CD4-positive, alpha-beta T cell (primary cell): ENCODE measurements at regions not wholly inside any gene's neighbourhood (a gene's known extent, or its start where the extent isn't known, plus 50 kb on each side); places are given as distances from the start of the nearest gene placed in this dataset.
A peak's percentile ranks its signal among the peaks of the same experiment; 100 is the strongest.

Source experiments
- ATAC-seq: fragments of 200-7000 bp; cut with Tn5 transposase; one replicate; pipeline ENCODE4 v1.10.0; 2022; ENCODE audit warnings: mild to moderate bottlenecking; ENCODE audit not compliant: poor library complexity
- CTCF ChIA-PET: fragments of 350-600 bp; sonication (Branson Sonifier 250); formaldehyde crosslinking; loops from one replicate; lab custom pipeline; 2021; ENCODE audit warnings: antibody characterized with exemption, inconsistent platforms; lab: Charles Lee
- POLR2A ChIA-PET: fragments of 350-600 bp; sonication (Branson Sonifier 250); formaldehyde crosslinking; loops from one replicate; lab custom pipeline; 2021; ENCODE audit warnings: antibody characterized with exemption, inconsistent platforms; lab: Charles Lee
- DNase-seq, 14 experiments: peaks; one replicate each; pipeline ENCODE4 v3.0.0-alpha.2; 2013 to 2020; ENCODE audit warnings: mixed read lengths in 2 of 14
- H3K27ac ChIP-seq, 2 donors: one replicate each; pipeline versions ENCODE4 v1.5.1 to v1.7.0; 2013; ENCODE audit warnings: low read length in 2 of 2, low read depth in 1 of 2, mild to moderate bottlenecking in 1 of 2
- H3K27me3 ChIP-seq, 2 experiments: 1 replicate in 1 of 2; 2 replicates in 1 of 2; pipeline versions ENCODE4 v1.6.1 to v1.7.0; 2013; ENCODE audit warnings: low read length in 2 of 2, control low read depth in 1 of 2, mild to moderate bottlenecking in 1 of 2, moderate library complexity in 1 of 2; ENCODE audit not compliant: insufficient read depth in 2 of 2, control insufficient read depth in 1 of 2
- H3K36me3 ChIP-seq: one replicate; pipeline ENCODE4 v1.6.1; 2013; ENCODE audit warnings: low read length, control low read depth; ENCODE audit not compliant: insufficient read depth
- H3K4me1 ChIP-seq: one replicate; pipeline ENCODE4 v1.6.1; 2013; ENCODE audit warnings: low read length, control low read depth; ENCODE audit not compliant: insufficient read depth
- H3K4me3 ChIP-seq: one replicate; pipeline ENCODE4 v1.5.1; 2013; ENCODE audit warnings: mild to moderate bottlenecking, low read length, moderate library complexity
- H3K9me3 ChIP-seq, 2 experiments: 1 replicate in 1 of 2; 2 replicates in 1 of 2; pipeline versions ENCODE4 v1.6.1 to v1.7.0; 2013; ENCODE audit warnings: low read length in 2 of 2, mild to moderate bottlenecking in 2 of 2, control low read depth in 1 of 2, moderate library complexity in 1 of 2; ENCODE audit not compliant: control insufficient read depth in 1 of 2, insufficient read depth in 1 of 2
- H3K27ac Mint-ChIP-seq: one replicate; pipeline ENCODE4 v1.8.0; 2020; ENCODE audit warnings: mixed read lengths
- H3K27me3 Mint-ChIP-seq: one replicate; pipeline ENCODE4 v1.8.0; 2021; ENCODE audit warnings: mixed read lengths
- H3K36me3 Mint-ChIP-seq: one replicate; pipeline ENCODE4 v1.8.0; 2021; ENCODE audit warnings: low read depth, mixed read lengths
- H3K4me1 Mint-ChIP-seq: one replicate; pipeline ENCODE4 v1.8.0; 2021; ENCODE audit warnings: low read depth, mixed read lengths
- H3K4me3 Mint-ChIP-seq: one replicate; pipeline ENCODE4 v1.8.0; 2020; ENCODE audit warnings: mild to moderate bottlenecking, mixed read lengths
- H3K9me3 Mint-ChIP-seq: one replicate; pipeline ENCODE4 v1.8.0; 2020; ENCODE audit warnings: mixed read lengths
- CTCF ChIP-seq: fragments of 200-600 bp; IDR thresholded peaks from one replicate; pipeline ENCODE4 v1.8.0; 2022; ENCODE audit warnings: antibody characterized with exemption, mild to moderate bottlenecking
- intact Hi-C, 2 experiments: fragments of 100-400 bp; cut with DNase I in 1 of 2; cut with micrococcal nuclease in 1 of 2; formaldehyde crosslinking; loops; one replicate each; pipeline versions ENCODE4 v1.15.1 to v1.9.0; 2023 to 2025; cut with DNase I, micrococcal nuclease

DNA sequence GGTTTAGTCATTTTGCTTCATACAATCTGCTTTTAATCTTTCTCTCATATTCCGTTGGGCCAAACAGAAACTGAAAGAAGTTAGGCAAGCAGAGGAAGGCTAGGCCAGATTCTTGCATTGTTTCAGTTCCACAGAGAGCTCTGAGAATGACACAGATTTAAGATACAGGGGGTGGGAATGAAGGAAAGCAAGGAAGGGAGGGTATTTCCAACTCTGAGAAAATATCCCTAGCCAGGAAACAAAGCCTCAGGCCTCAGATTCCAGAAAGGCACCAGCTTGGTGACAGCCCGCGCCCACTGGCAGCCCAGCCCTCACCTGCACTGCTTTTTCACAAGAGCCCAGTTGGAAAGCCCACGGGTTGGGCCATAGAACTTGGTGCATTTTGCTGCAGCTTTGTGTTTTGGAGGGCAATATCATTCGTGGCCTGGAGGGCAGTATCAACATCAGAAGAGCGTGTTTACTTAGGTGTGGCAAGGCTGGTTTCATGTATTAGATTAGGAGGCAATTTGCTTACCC lies 63.5 kb downstream of the ENC1 start:
- Mint-ChIP-seq H3K4me1 (peaks cover 45% of the 10 kb centered on the region), H3K27me3 (no peaks in the 10 kb centered on the region), H3K9me3 (no peaks in the 10 kb centered on the region), H3K27ac (peak overlapping the region; percentile 82), H3K4me3 (peak overlapping the region; percentile 76), H3K36me3 (no peaks in the 10 kb centered on the region)
- ATAC-seq (peak; percentile 29), DNase-seq (peak in 4 of 14 experiments; percentile 22 to 65 (median 40))
- peaks cover 31% of the 10 kb centered on the region for H3K4me1 ChIP-seq
- ChIA-PET CTCF (no interaction called here), POLR2A (interaction anchor here (0.8 to 1.0 kb wide), 2 partner anchors 54 to 63 kb away, joined by 3 to 4 read pairs; partner anchors contain the start of gene ENC1)
- H3K27ac ChIP-seq, result peak overlapping the region in 1 of 2 donors; percentile 30
- H3K27me3 ChIP-seq, result no peaks in the 10 kb centered on the region
- intact Hi-C loops, result no loop called here
- TF ChIP-seq CTCF, result no peak
- H3K9me3 ChIP-seq, result no peaks in the 10 kb centered on the region
- H3K4me3 ChIP-seq, result peak overlapping the region; percentile 37
- H3K36me3 ChIP-seq, result no peaks in the 10 kb centered on the region

DNA sequence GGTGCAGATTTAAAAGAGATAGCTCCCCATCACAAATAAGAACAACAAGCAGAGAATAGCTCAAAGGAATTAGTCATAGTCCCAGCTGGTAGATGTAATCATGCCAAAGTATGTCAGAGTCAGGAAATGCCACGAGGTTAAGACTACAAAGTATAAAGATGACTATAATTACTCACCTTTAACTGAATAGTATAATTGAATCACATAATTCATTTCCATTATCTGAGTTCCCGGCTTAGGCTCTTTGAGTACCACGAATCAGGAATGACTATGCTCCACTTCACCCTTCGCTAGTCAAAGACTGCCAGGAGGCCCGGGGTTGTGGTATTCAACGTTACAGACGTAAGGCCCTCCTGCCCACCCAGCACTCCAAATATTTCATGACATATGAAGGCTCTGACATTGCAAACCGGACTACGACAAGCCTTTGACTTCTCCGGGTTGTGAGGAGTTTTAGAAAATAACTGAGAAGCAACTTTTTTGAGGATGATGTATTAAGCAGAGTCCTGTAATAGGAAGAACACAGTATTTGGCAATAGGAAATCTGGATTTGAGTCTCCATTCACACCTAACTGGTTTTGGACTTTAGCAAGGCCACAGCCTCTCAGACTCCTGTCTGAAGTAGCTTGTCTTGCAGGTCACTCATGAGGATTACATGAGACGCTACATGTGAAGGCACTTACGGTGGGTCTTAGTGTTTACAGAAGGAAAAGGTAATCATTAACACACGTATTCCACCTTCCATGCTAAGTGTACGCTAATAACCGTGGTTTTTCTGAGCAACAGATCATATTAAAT lies 64.6 kb downstream of the ENC1 start:
- peaks cover 31% of the 10 kb centered on the region for H3K4me1 ChIP-seq
- Mint-ChIP-seq H3K27me3 (no peaks in the 10 kb centered on the region), H3K4me3 (peak overlapping the region; percentile 70), H3K9me3 (no peaks in the 10 kb centered on the region), H3K4me1 (peaks cover 45% of the 10 kb centered on the region), H3K36me3 (no peaks in the 10 kb centered on the region), H3K27ac (peak overlapping the region; percentile 82)
- H3K9me3 ChIP-seq, result no peaks in the 10 kb centered on the region
- peak; percentile 23 for ATAC-seq
- ChIA-PET CTCF (interaction anchor here (0.7 kb wide), 1 partner anchor 78 kb away, joined by 3 read pairs; no protein-coding TSS in a partner anchor), POLR2A (interaction anchor here (0.8 kb wide), 1 partner anchor 65 kb away, joined by 4 read pairs; the partner anchor contains the start of gene ENC1)
- no peak for TF ChIP-seq CTCF
- intact Hi-C loops, result no loop called here
- H3K4me3 ChIP-seq, result peak overlapping the region; percentile 37
- no peak overlapping the region for H3K27ac ChIP-seq
- DNase-seq, result peak in 3 of 14 experiments; percentile 10 to 45 (median 16)
- no peaks in the 10 kb centered on the region for H3K36me3 ChIP-seq
- H3K27me3 ChIP-seq, result no peaks in the 10 kb centered on the region

DNA sequence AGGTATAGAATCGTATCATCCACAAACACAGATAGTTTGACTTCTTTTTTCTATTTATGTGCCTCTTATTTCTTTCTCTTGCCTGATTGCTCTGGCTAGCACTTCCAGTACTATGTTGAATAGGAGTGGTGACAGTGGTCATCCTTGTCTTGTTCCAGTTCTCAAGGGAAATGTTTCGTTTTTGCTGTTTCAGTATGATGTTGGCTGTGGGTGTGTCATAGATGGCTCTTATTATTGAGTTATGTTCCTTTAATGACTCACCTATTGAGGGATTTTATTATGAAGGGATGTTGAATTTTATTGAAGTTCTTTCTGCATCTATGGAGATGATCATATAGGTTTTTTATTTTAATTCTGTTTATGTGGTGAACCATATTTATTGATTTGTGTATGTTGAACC lies 70.3 kb downstream of the ENC1 start:
- Histone ChIP-seq H3K27me3 (no peaks in the 10 kb centered on the region), H3K4me1 (no peaks in the 10 kb centered on the region), H3K4me3 (no peak overlapping the region), H3K36me3 (no peaks in the 10 kb centered on the region), H3K27ac (no peak overlapping the region), H3K9me3 (no peaks in the 10 kb centered on the region)
- intact Hi-C loops, result no loop called here
- H3K36me3 Mint-ChIP-seq, result no peaks in the 10 kb centered on the region
- H3K4me1 Mint-ChIP-seq, result no peaks in the 10 kb centered on the region
- peaks cover 4% of the 10 kb centered on the region for H3K9me3 Mint-ChIP-seq
- no peak overlapping the region for H3K4me3 Mint-ChIP-seq
- no peak overlapping the region for H3K27ac Mint-ChIP-seq
- no peaks in the 10 kb centered on the region for H3K27me3 Mint-ChIP-seq
- ATAC-seq (no peak), DNase-seq (no peak)
- CTCF ChIA-PET, result no interaction called here
- POLR2A ChIA-PET, result no interaction called here
- TF ChIP-seq CTCF, result no peak
